BJ (cell line): ENCODE measurements at regions not wholly inside any gene's neighbourhood (a gene's known extent, or its start where the extent isn't known, plus 50 kb on each side); places are given as distances from the start of the nearest gene placed in this dataset.

Experiments
- CTCF ChIA-PET: fragments of 350-600 bp; formaldehyde crosslinking; extraction: SDS; loops from one replicate; lab custom pipeline; 2021; ENCODE audit warnings: antibody characterized with exemption, inconsistent platforms; lab: Yijun Ruan, JAX
- POLR2A ChIA-PET: fragments of 300-600 bp; sonication (Branson Sonifier 250); formaldehyde crosslinking; extraction: SDS; loops from one replicate; lab custom pipeline; 2021; ENCODE audit warnings: antibody characterized with exemption; lab: Charles Lee
- DNase-seq: peaks from one replicate; pipeline ENCODE4 v3.0.0-alpha.2; 2011; ENCODE audit warnings: low read depth
- H3K27me3 ChIP-seq: 2 replicates; pipeline ENCODE4 v1.6.0; 2011; ENCODE audit warnings: low read length; ENCODE audit not compliant: control insufficient read depth, insufficient read depth
- H3K36me3 ChIP-seq: 2 replicates; pipeline ENCODE4 v1.5.1; 2011; ENCODE audit warnings: low read length; ENCODE audit not compliant: control insufficient read depth, insufficient read depth
- H3K4me3 ChIP-seq: 2 replicates; pipeline ENCODE4 v1.5.1; 2011; ENCODE audit warnings: low read depth, mild to moderate bottlenecking, control low read depth, low read length
- TF ChIP-seq, protein P1 (sequence below): IDR thresholded peaks from 2 replicates; pipeline ENCODE4 v1.5.1; 2011; ENCODE audit warnings: low read depth, mild to moderate bottlenecking, control low read depth, inconsistent platforms, low read length, moderate library complexity; ENCODE audit not compliant: insufficient read depth

DNA sequence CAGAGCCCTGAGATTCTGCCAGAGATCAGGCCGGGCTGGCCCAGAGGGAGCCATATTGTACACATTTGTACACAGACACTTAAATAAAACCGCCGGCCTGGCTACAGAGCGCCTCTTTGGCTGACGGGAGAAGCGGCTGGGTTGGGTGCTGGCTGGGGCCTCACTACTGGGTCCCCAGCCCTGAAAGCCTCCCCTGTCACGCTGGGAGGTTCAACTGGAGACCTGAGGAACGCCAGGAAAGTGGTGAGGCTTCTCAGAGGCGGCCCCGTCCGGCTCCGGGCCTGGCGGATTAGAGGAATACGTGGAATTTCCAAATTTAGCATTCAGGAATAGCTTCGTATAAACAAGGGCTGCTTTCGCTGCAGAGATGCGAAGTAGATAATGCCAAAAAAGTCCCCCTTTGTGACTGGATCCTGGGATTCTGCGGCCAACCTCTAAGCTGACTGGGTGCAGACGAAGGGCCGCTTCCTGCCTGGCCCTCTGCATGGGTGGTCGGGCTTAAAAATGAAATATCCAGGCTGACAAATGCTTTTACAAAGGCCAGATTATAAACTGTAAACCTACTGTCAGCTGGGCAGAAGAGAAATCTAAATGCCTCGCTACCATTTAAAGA is 252.4 kb downstream of the IRF8 start:
- ChIA-PET POLR2A (no interaction called here), CTCF (no interaction called here)
- peaks cover 10% of the 10 kb centered on the region for H3K27me3 ChIP-seq

DNA sequence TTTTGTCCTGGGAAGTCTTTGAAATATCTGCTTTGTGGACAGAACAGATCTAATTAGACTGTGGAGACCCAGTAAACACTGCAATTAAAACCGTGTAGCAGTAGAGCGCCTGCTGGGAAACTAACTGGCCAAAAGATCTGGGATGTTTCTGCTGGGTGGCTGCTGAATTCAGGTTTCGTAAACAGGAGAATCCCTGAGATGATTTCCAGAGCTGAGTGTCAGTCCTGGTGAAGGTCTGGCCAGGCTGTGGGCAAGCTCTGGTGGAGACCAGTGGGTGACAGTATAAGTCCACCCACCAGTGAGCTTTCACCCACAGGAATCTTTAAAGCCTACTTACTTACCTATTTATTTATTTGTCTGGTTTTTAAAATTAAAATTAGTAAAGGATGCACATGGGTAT is 257.2 kb downstream of the IRF8 start:
- peaks cover 8% of the 10 kb centered on the region for H3K27me3 ChIP-seq
- POLR2A ChIA-PET, result no interaction called here
- TF ChIP-seq, protein P1, sequence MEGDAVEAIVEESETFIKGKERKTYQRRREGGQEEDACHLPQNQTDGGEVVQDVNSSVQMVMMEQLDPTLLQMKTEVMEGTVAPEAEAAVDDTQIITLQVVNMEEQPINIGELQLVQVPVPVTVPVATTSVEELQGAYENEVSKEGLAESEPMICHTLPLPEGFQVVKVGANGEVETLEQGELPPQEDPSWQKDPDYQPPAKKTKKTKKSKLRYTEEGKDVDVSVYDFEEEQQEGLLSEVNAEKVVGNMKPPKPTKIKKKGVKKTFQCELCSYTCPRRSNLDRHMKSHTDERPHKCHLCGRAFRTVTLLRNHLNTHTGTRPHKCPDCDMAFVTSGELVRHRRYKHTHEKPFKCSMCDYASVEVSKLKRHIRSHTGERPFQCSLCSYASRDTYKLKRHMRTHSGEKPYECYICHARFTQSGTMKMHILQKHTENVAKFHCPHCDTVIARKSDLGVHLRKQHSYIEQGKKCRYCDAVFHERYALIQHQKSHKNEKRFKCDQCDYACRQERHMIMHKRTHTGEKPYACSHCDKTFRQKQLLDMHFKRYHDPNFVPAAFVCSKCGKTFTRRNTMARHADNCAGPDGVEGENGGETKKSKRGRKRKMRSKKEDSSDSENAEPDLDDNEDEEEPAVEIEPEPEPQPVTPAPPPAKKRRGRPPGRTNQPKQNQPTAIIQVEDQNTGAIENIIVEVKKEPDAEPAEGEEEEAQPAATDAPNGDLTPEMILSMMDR, result no peak
- H3K36me3 ChIP-seq, result no peaks in the 10 kb centered on the region
- DNase-seq, result no peak
- CTCF ChIA-PET, result interaction anchor here (0.8 to 1.0 kb wide), 2 partner anchors 362 to 364 kb away, joined by 3 read pairs; no protein-coding TSS in a partner anchor
- H3K4me3 ChIP-seq, result no peak overlapping the region

More for the DNA sequence above, 252.4 kb downstream of the IRF8 start:
- DNase-seq, result no peak
- TF ChIP-seq, protein P1, result no peak
- Histone ChIP-seq H3K36me3 (no peaks in the 10 kb centered on the region), H3K4me3 (no peak overlapping the region)

DNA sequence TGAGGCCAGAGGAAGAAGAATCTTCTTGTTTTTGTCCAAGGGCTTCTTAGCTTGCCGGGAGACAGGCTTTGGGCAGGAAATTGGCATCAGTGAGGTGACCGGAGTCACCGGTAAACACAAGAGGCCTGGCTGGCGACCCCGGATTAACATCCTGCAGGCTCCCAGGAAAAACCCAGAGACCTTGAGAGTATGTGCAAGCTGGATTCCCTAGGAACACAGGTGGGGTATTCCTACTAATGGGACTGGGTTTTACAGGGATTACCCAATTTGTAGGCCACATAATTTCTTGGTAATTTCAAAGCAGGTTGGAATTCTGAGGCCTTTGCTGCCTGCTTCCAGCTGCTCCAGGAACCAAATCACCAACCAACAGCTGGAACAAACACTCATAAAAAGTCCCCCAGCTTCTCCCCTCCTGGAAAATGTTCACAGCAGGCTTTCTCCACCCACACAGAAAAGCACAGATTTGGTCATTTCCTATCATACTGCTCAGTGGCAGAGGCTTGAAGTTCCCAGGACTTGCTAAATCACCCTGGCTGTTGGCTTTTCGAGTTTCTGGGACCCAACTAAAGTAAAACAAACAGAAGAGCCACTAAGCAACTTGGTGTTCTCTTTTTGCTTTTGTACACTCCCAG is 258.8 kb downstream of the IRF8 start:
- ChIA-PET POLR2A (no interaction called here), CTCF (interaction anchor here (1.1 to 2.8 kb wide), 3 partner anchors 12 to 360 kb away, joined by 3 to 10 read pairs (median 4); no protein-coding TSS in a partner anchor)
- peaks cover 8% of the 10 kb centered on the region for H3K27me3 ChIP-seq
- no peak for DNase-seq
- TF ChIP-seq, protein P1, result no peak
- no peaks in the 10 kb centered on the region for H3K36me3 ChIP-seq
- no peak overlapping the region for H3K4me3 ChIP-seq

DNA sequence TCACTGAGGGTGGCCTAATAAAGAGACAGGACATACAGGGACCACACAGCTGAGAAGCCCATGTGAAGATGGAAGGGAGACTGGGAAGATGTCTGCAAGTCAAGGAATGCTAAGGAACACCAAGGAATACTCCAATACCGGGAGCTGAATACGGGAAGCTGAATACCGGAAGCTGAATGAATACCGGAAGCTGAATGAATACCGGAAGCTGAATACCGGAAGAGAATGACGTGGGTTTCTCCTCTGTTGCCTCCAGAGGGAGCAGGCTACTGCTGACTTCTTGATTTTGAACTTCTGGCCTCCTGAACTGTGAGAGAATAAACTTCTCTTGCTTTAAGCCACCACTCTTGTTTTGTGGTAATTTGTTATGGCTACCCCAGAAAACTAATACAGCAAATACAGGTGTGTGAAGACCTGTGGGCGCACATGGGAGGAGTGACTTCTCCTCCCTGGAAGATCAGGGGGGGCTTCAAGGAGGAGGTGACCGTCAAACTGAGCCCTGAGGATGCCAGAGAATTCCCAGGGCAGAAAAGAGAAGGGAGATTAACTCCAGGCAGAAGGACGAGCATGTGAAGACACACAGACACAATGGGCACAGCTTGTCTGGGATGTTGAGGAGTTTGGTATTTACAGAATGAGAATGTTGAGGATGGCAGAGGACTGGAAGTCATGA is 259.9 kb downstream of the IRF8 start:
- TF ChIP-seq, protein P1, result no peak
- Histone ChIP-seq H3K36me3 (no peaks in the 10 kb centered on the region), H3K4me3 (no peak overlapping the region), H3K27me3 (peaks cover 8% of the 10 kb centered on the region)
- no peak for DNase-seq
- ChIA-PET CTCF (interaction anchor here (0.6 to 2.8 kb wide), 3 partner anchors 94 to 359 kb away, joined by 3 to 10 read pairs (median 3); no protein-coding TSS in a partner anchor), POLR2A (no interaction called here)

DNA sequence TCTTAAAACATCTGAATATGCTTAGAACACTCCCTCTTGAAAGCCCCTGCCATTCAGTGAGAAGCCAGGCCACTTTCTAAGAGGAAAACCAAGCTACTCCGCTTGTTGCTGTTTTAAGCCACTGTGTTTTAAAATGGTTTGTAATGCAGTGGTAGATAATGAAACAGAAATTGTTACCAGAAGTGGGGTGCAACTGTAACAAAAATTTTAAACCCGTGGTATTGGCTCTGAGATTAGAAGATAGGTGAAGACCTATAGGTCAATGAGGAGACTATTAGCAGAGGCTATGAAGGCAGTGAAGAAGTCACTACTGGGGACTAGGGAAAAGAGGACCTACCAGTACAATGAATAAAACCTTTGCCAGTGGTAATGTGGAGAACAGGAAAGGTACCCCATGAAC is 266.5 kb downstream of the IRF8 start:
- Histone ChIP-seq H3K27me3 (peaks cover 24% of the 10 kb centered on the region), H3K4me3 (no peak overlapping the region), H3K36me3 (no peaks in the 10 kb centered on the region)
- CTCF ChIA-PET, result interaction anchor here (0.6 to 1.1 kb wide), 2 partner anchors 19 to 43 kb away, joined by 3 read pairs; no protein-coding TSS in a partner anchor
- no peak for DNase-seq
- TF ChIP-seq, protein P1, result no peak
- POLR2A ChIA-PET, result no interaction called here
